HG03045 (cell line): ENCODE measurements at regions not wholly inside any gene's neighbourhood (a gene's known extent, or its start where the extent isn't known, plus 50 kb on each side); places are given as distances from the start of the nearest gene placed in this dataset.

Experiments used
- ATAC-seq: cut with Tn5 transposase; IDR thresholded peaks from one replicate; pipeline ENCODE4 v1.9.1; 2021; ENCODE audit warnings: mild to moderate bottlenecking, moderate library complexity; ENCODE audit not compliant: unreplicated experiment

GRCh38 chr21:43277481-43278351 lies 108.9 kb downstream of the CRYAA start:
- ATAC-seq = no peak

- no peak for ATAC-seq
Observed at GRCh38 chr21:43276811-43277210, 108.0 kb downstream of the CRYAA start.

- ATAC-seq = no peak
Observed at GRCh38 chr21:43275421-43276211, 106.8 kb downstream of the CRYAA start.

- no peak for ATAC-seq
Observed at GRCh38 chr21:43274946-43275310, 106.1 kb downstream of the CRYAA start.

GRCh38 chr21:43274022-43274945 lies 105.5 kb downstream of the CRYAA start:
- no peak for ATAC-seq

- ATAC-seq = no peak
Observed at GRCh38 chr21:43273708-43274021, 104.9 kb downstream of the CRYAA start.

- ATAC-seq = no peak
Observed at GRCh38 chr21:43273016-43273707, 104.4 kb downstream of the CRYAA start.

GRCh38 chr21:43272591-43272990 lies 103.8 kb downstream of the CRYAA start:
- ATAC-seq = no peak

- no peak for ATAC-seq
Observed at GRCh38 chr21:43271452-43272020, 102.7 kb downstream of the CRYAA start.

- ATAC-seq = no peak
Observed at GRCh38 chr21:43270800-43271301, 102.0 kb downstream of the CRYAA start.

GRCh38 chr21:43269957-43270705 lies 101.3 kb downstream of the CRYAA start:
- no peak for ATAC-seq

- ATAC-seq = no peak
Observed at GRCh38 chr21:43269440-43269839, 100.6 kb downstream of the CRYAA start.

- no peak for ATAC-seq
Observed at GRCh38 chr21:43268804-43269186, 100.0 kb downstream of the CRYAA start.

GRCh38 chr21:43268086-43268803 lies 99.4 kb downstream of the CRYAA start:
- no peak for ATAC-seq

GRCh38 chr21:43267391-43268085 lies 98.7 kb downstream of the CRYAA start:
- no peak for ATAC-seq

GRCh38 chr21:43266534-43266933 lies 97.7 kb downstream of the CRYAA start:
- ATAC-seq = no peak

- no peak for ATAC-seq
Observed at GRCh38 chr21:43262427-43262826, 93.6 kb downstream of the CRYAA start.
